HepG2 (cell line): ENCODE measurements at regions not wholly inside any gene's neighbourhood (a gene's known extent, or its start where the extent isn't known, plus 50 kb on each side); places are given as distances from the start of the nearest gene placed in this dataset.
"Not testable (repeated sequence)": the region's sequence is repeated elsewhere in the genome, so short reads cannot be mapped to it uniquely, and the experiment has no call there.

ENCODE experiments used
- EP300 ChIP-seq, 3 experiments: sonication (generic) in 1 of 3; formaldehyde crosslinking in 1 of 3; IDR thresholded peaks; 2 replicates each; pipeline versions ENCODE4 v1.5.1 to v1.6.1; 2011 to 2020; ENCODE audit warnings: low read depth in 2 of 3, low read length in 2 of 3, borderline replicate concordance in 1 of 3, improper control_type of control experiment in 1 of 3, mild to moderate bottlenecking in 1 of 3, missing genetic modification reagents in 1 of 3, moderate library complexity in 1 of 3
- EZH2 ChIP-seq: conservative IDR thresholded peaks from 2 replicates; pipeline ENCODE4 v1.6.1; 2012; ENCODE audit warnings: mild to moderate bottlenecking, low read depth, low read length, moderate library complexity
- GABPB1 ChIP-seq: IDR thresholded peaks from 2 replicates; pipeline ENCODE4 v1.6.1; 2016; ENCODE audit warnings: mild to moderate bottlenecking, missing genetic modification reagents, moderate library complexity, missing compliant biosample characterization
- HNRNPL ChIP-seq: fragments of 200-400 bp; formaldehyde crosslinking; IDR thresholded peaks from 2 replicates; pipeline ENCODE4 v1.6.1; 2017; ENCODE audit warnings: mild to moderate bottlenecking, low read depth, low read length
- NFIC ChIP-seq: IDR thresholded peaks from 2 replicates; pipeline ENCODE4 v1.6.1; 2012; ENCODE audit warnings: mild to moderate bottlenecking, low read length, inconsistent platforms
- TP53 ChIP-seq: sonication (generic); formaldehyde crosslinking; conservative IDR thresholded peaks from 2 replicates; pipeline ENCODE4 v1.4.0; 2020; ENCODE audit warnings: missing genetic modification reagents
- ZBTB1 ChIP-seq: sonication (generic); formaldehyde crosslinking; IDR thresholded peaks from 2 replicates; pipeline ENCODE4 v1.4.0; 2020; ENCODE audit warnings: missing genetic modification reagents, borderline replicate concordance
- ZMYM2 ChIP-seq: sonication (generic); formaldehyde crosslinking; IDR thresholded peaks from 2 replicates; pipeline ENCODE4 v1.8.0; 2022; ENCODE audit warnings: mild to moderate bottlenecking, missing genetic modification reagents
- ZNF567 ChIP-seq: sonication (generic); formaldehyde crosslinking; IDR thresholded peaks from 2 replicates; pipeline ENCODE4 v1.8.1; 2023; ENCODE audit warnings: mild to moderate bottlenecking, missing genetic modification reagents, borderline replicate concordance
- TF ChIP-seq, protein P1 (sequence below): sonication (generic); formaldehyde crosslinking; IDR thresholded peaks from 2 replicates; pipeline ENCODE4 v1.5.0; 2020; ENCODE audit warnings: mild to moderate bottlenecking, missing genetic modification reagents, moderate library complexity
- TF ChIP-seq, protein P2 (sequence below): sonication (generic); formaldehyde crosslinking; IDR thresholded peaks from 2 replicates; pipeline ENCODE4 v1.5.1; 2020; ENCODE audit warnings: mild to moderate bottlenecking, missing genetic modification reagents

DNA sequence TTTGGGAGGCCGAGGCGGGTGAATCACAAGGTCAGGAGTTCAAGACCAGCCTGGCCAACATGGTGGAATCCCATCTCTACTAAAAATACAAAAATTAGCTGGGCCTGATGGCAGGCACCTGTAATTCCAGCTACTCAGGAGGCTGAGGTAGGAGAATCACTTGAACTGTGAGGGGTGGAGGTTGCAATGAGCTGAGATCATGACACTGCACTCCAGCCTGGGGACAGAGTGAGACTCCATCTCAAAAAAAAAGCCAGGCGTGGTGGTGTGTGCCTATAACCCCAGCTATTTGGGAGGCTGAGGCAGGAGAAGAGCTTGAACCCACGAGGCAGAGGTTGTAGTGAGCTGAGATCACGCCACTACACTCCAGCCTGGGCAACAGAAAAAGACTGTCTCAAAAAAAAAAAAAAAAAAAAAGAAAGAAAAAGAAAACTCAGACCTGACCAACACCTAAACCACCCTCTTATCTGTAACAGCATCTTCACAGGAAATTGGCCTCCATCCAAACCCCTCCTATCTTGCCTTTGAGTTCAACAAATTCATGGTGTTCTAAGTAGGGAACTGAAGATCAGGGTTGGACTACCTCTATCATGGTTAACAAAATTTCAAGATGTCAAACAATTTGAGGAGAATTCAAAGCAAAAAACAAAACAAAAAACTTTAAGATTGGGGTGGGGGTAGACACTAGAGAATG, 357.2 kb upstream of the C11orf87 start:
- not testable (repeated sequence) for TF ChIP-seq NFIC; ZNF567; ZBTB1 (CRISPR knock-in tag); EP300 (IDR thresholded peaks at IDR 0.05; ENCODE audit: low read depth in 2 of 2, low read length in 2 of 2); EP300 (CRISPR knock-in tag; IDR thresholded peaks at IDR 0.05; ENCODE audit: borderline replicate concordance); GABPB1 (CRISPR knock-in tag); EZH2; ZMYM2 (CRISPR knock-in tag); HNRNPL; TP53 (CRISPR knock-in tag)
- TF ChIP-seq, protein P1, sequence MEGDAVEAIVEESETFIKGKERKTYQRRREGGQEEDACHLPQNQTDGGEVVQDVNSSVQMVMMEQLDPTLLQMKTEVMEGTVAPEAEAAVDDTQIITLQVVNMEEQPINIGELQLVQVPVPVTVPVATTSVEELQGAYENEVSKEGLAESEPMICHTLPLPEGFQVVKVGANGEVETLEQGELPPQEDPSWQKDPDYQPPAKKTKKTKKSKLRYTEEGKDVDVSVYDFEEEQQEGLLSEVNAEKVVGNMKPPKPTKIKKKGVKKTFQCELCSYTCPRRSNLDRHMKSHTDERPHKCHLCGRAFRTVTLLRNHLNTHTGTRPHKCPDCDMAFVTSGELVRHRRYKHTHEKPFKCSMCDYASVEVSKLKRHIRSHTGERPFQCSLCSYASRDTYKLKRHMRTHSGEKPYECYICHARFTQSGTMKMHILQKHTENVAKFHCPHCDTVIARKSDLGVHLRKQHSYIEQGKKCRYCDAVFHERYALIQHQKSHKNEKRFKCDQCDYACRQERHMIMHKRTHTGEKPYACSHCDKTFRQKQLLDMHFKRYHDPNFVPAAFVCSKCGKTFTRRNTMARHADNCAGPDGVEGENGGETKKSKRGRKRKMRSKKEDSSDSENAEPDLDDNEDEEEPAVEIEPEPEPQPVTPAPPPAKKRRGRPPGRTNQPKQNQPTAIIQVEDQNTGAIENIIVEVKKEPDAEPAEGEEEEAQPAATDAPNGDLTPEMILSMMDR (CRISPR knock-in tag): not testable (repeated sequence)
- TF ChIP-seq, protein P2, sequence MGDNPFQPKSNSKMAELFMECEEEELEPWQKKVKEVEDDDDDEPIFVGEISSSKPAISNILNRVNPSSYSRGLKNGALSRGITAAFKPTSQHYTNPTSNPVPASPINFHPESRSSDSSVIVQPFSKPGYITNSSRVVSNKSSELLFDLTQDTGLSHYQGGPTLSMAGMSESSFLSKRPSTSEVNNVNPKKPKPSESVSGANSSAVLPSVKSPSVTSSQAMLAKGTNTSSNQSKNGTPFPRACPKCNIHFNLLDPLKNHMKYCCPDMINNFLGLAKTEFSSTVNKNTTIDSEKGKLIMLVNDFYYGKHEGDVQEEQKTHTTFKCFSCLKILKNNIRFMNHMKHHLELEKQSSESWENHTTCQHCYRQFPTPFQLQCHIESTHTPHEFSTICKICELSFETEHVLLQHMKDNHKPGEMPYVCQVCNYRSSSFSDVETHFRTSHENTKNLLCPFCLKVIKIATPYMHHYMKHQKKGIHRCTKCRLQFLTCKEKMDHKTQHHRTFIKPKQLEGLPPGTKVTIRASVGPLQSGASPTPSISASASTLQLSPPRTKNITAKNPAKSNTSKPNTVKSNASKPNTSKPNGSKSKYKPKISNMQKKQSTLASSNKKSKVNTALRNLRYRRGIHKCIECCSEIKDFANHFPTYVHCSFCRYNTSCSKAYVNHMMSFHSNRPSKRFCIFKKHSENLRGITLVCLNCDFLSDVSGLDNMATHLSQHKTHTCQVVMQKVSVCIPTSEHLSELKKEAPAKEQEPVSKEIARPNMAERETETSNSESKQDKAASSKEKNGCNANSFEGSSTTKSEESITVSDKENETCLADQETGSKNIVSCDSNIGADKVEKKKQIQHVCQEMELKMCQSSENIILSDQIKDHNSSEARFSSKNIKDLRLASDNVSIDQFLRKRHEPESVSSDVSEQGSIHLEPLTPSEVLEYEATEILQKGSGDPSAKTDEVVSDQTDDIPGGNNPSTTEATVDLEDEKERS (CRISPR knock-in tag): not testable (repeated sequence)
